Testis (tissue), 2 donors: ENCODE measurements at regions not wholly inside any gene's neighbourhood (a gene's known extent, or its start where the extent isn't known, plus 50 kb on each side); places are given as distances from the start of the nearest gene placed in this dataset.

Experiments
- POLR2A ChIP-seq: fragments of 450-650 bp; IDR thresholded peaks from one replicate; pipeline ENCODE4 v1.6.1; 2017; ENCODE audit warnings: antibody characterized with exemption, mild to moderate bottlenecking, moderate library complexity
- TF ChIP-seq, protein P1 (sequence below), 3 experiments: fragments of 450-650 bp in 2 of 3; fragments of 200-600 bp in 1 of 3; sonication (generic) in 1 of 3; IDR thresholded peaks; one replicate each; pipeline ENCODE4 v1.5.1; 2016 to 2019; ENCODE audit warnings: antibody characterized with exemption in 3 of 3, mild to moderate bottlenecking in 2 of 3, moderate library complexity in 1 of 3

DNA sequence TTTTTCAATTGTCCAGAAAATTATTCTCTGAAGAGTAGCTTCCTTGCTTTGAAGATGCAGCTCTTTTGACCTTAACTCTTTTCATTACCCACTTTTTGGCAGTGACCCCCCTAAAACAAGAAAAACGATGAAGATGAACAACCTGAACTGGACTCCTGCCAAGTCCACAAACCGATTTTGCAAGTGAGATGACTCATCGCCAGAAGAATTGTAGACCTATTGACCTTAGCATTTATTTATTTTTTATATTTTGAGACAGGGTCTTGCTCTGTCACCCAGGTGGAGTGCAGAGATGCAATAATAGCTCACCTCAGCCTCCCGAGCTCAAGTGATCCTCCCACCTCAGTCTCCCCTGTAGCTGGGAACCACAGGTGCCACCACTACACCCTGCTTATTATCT, 859.2 kb downstream of the GATA3 start:
- TF ChIP-seq, protein P1, sequence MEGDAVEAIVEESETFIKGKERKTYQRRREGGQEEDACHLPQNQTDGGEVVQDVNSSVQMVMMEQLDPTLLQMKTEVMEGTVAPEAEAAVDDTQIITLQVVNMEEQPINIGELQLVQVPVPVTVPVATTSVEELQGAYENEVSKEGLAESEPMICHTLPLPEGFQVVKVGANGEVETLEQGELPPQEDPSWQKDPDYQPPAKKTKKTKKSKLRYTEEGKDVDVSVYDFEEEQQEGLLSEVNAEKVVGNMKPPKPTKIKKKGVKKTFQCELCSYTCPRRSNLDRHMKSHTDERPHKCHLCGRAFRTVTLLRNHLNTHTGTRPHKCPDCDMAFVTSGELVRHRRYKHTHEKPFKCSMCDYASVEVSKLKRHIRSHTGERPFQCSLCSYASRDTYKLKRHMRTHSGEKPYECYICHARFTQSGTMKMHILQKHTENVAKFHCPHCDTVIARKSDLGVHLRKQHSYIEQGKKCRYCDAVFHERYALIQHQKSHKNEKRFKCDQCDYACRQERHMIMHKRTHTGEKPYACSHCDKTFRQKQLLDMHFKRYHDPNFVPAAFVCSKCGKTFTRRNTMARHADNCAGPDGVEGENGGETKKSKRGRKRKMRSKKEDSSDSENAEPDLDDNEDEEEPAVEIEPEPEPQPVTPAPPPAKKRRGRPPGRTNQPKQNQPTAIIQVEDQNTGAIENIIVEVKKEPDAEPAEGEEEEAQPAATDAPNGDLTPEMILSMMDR (IDR thresholded peaks at IDR 0.05), result no peak
- no peak for TF ChIP-seq POLR2A
